Nephron (organoid): ENCODE measurements at regions not wholly inside any gene's neighbourhood (a gene's known extent, or its start where the extent isn't known, plus 50 kb on each side); places are given as distances from the start of the nearest gene placed in this dataset.

Experiments
- H3K27ac Mint-ChIP-seq, 3 experiments: 2 replicates each; pipeline ENCODE4 v1.8.0; 2020; ENCODE audit warnings: mixed read lengths in 3 of 3, mild to moderate bottlenecking in 2 of 3, moderate library complexity in 1 of 3
- H3K27me3 Mint-ChIP-seq: 2 replicates; pipeline ENCODE4 v1.8.0; 2021; ENCODE audit warnings: low read depth, mild to moderate bottlenecking, moderate library complexity, mixed read lengths
- H3K36me3 Mint-ChIP-seq: 2 replicates; pipeline ENCODE4 v1.8.0; 2020; ENCODE audit warnings: low read depth, mixed read lengths
- H3K4me1 Mint-ChIP-seq: 2 replicates; pipeline ENCODE4 v1.8.0; 2020; ENCODE audit warnings: mixed read lengths
- H3K4me3 Mint-ChIP-seq, 3 experiments: 2 replicates each; pipeline ENCODE4 v1.8.0; 2020; ENCODE audit warnings: mild to moderate bottlenecking in 3 of 3, mixed read lengths in 3 of 3, moderate library complexity in 2 of 3
- H3K9me3 Mint-ChIP-seq: 2 replicates; pipeline ENCODE4 v1.8.0; 2020; ENCODE audit warnings: mixed read lengths
- TF ChIP-seq, protein P1 (sequence below), 3 experiments: fragments of 200-600 bp; sonication (generic); IDR thresholded peaks; one replicate each; pipeline ENCODE4 v1.5.0; 2021; ENCODE audit warnings: antibody characterized with exemption in 3 of 3; ENCODE audit not compliant: unreplicated experiment in 3 of 3

DNA sequence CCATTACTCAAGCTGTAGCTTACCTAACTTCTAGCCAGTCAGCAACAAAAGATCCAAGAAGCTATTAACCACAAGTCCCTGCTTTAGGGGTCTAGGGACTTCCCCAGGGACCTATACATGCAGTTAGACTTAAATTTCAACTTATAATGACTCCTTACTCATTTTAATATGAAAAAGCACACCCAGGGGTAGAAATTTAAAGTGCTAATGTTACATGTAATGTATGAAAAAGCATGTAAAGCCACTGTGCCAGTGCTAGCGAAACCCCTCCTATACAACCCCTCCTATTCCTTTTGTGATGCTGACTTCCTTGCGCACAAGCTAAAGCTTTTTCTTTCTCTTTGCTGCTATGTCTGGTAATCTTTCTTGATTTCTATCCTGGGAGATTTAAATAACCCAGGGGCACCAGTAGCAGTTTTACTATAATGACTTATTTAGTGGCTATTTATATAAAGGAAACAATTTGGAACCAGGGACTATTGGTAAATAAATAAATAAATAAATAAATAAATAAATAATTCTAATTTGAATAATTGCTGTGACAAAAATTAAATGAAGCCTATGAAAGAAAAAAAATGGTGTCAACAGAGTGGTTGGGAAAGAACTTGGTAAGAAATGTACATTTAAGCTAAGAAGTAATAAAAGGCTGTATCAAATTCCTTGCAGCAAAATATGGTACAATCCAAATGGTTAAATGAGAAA is 110.5 kb upstream of the MAGI2 start:
- TF ChIP-seq, protein P1, sequence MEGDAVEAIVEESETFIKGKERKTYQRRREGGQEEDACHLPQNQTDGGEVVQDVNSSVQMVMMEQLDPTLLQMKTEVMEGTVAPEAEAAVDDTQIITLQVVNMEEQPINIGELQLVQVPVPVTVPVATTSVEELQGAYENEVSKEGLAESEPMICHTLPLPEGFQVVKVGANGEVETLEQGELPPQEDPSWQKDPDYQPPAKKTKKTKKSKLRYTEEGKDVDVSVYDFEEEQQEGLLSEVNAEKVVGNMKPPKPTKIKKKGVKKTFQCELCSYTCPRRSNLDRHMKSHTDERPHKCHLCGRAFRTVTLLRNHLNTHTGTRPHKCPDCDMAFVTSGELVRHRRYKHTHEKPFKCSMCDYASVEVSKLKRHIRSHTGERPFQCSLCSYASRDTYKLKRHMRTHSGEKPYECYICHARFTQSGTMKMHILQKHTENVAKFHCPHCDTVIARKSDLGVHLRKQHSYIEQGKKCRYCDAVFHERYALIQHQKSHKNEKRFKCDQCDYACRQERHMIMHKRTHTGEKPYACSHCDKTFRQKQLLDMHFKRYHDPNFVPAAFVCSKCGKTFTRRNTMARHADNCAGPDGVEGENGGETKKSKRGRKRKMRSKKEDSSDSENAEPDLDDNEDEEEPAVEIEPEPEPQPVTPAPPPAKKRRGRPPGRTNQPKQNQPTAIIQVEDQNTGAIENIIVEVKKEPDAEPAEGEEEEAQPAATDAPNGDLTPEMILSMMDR (IDR thresholded peaks at IDR 0.05; ENCODE audit: unreplicated experiment in 3 of 3): no peak
- Mint-ChIP-seq H3K4me3 (no peak overlapping the region), H3K27ac (no peak overlapping the region), H3K9me3 (no peaks in the 10 kb centered on the region), H3K36me3 (no peaks in the 10 kb centered on the region), H3K4me1 (no peaks in the 10 kb centered on the region), H3K27me3 (no peaks in the 10 kb centered on the region)

DNA sequence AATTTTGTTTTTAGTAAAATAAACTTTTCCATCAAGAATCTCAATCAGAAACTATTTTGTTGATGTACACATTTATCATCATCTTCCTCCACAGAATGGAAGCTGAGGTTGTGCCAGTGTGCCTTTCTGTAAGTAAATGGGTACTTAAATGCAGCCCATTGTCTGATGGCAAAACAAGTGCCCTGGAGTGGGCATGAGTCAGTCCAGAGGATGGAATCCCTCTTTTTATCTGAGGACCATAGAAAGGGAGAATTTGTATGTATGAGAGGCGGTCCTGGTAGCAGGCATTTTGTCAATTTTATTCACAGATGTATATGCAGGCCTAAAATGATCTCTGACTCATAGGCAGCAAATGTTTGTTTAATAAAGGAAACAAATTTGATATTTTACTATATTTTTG is 102.1 kb upstream of the MAGI2 start:
- TF ChIP-seq, protein P1 (IDR thresholded peaks at IDR 0.05; ENCODE audit: unreplicated experiment in 3 of 3): no peak
- H3K36me3 Mint-ChIP-seq: peaks cover 4% of the 10 kb centered on the region

DNA sequence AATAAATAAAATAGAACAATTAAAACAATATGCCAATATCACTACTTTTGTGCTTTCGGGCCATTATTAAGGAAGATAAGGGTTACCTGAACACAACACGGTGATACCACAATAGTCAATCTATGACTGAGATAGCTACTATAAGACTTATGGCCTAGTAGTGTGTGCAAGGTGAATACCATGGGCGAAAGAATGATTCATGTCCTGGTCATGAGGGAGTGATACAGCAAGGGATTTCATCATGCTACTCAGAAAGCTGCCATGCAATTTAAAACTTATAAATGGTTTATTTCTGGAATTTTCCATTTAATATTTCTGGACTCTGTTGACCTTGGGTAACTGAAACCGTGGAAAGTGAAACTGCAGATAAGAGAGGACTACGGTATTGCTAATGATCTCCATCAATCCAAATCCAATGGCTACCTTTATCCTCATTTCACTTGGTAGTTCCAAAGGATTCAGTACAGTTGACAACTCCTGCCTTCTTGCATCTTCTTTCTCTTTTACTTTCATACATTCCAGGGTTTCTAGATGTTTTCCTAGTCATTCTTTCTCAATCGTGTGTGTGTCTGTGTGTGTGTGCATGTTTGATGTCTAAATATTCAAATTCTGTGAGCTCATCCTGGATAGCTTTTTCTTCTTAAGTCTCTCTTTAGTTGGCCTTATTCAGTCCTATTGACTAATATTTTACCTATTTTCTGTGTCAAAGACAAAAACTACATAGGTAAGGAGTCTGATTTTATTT is 100.5 kb upstream of the MAGI2 start:
- no peaks in the 10 kb centered on the region for H3K4me1 Mint-ChIP-seq
- H3K36me3 Mint-ChIP-seq: peaks cover 4% of the 10 kb centered on the region
- no peak overlapping the region for H3K4me3 Mint-ChIP-seq
- TF ChIP-seq, protein P1 (IDR thresholded peaks at IDR 0.05; ENCODE audit: unreplicated experiment in 3 of 3): no peak
- H3K27ac Mint-ChIP-seq: no peak overlapping the region
- H3K27me3 Mint-ChIP-seq: no peaks in the 10 kb centered on the region
- H3K9me3 Mint-ChIP-seq: no peaks in the 10 kb centered on the region

More for the DNA sequence above, 102.1 kb upstream of the MAGI2 start:
- Mint-ChIP-seq H3K27ac (no peak overlapping the region), H3K9me3 (no peaks in the 10 kb centered on the region), H3K27me3 (no peaks in the 10 kb centered on the region), H3K4me3 (no peak overlapping the region), H3K4me1 (no peaks in the 10 kb centered on the region)

DNA sequence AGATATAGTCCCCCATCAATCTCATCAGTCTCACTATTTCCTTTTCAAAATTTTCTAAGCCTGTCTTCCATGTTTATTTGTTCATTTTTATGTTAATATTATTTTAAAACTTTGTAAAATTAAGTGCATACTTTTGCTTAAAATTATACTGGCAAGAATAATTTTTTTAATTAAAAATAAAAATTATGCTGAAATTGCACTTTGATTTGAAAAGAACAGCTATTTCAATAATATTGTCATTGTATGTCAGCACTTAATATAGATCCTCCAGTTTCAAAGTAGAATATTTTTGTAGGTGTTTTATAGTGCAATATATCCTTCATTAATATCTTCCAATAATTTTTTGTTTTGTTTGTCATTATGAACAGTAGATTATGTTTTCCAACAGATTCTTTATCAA is 99.0 kb upstream of the MAGI2 start:
- Mint-ChIP-seq H3K27ac (no peak overlapping the region), H3K4me3 (no peak overlapping the region), H3K27me3 (no peaks in the 10 kb centered on the region), H3K4me1 (no peaks in the 10 kb centered on the region), H3K9me3 (no peaks in the 10 kb centered on the region), H3K36me3 (peaks cover 4% of the 10 kb centered on the region)
- TF ChIP-seq, protein P1 (IDR thresholded peaks at IDR 0.05; ENCODE audit: unreplicated experiment in 3 of 3): no peak

DNA sequence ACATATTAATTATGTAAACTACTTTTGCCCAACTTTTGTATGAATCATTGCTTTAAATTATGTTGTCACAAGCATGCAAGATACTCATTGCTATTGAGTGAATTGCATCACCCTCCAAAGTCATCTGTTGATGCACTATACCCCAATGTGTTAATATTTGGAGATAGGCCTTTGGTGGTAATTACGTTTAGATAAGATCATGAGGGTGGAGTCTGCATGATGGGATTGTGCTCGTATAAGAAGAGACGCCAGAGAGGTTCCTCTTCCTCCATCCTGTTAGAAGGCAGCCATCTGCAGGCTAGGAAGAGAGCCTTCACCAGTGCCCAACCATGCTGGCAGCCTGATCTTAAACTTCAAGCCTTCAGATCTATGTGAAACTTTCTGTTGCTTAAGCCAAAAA is 95.3 kb upstream of the MAGI2 start:
- H3K4me3 Mint-ChIP-seq: no peak overlapping the region

More for the DNA sequence above, 95.3 kb upstream of the MAGI2 start:
- no peaks in the 10 kb centered on the region for H3K36me3 Mint-ChIP-seq
- no peaks in the 10 kb centered on the region for H3K27me3 Mint-ChIP-seq
- no peak overlapping the region for H3K27ac Mint-ChIP-seq
- no peaks in the 10 kb centered on the region for H3K4me1 Mint-ChIP-seq
- TF ChIP-seq, protein P1 (IDR thresholded peaks at IDR 0.05; ENCODE audit: unreplicated experiment in 3 of 3): no peak
- H3K9me3 Mint-ChIP-seq: no peaks in the 10 kb centered on the region
